SK-N-SH treated with all-trans-retinoic acid at 6 μM for 48 hours (cell line): ENCODE measurements at regions not wholly inside any gene's neighbourhood (a gene's known extent, or its start where the extent isn't known, plus 50 kb on each side); places are given as distances from the start of the nearest gene placed in this dataset.
A peak's percentile ranks its signal among the peaks of the same experiment; 100 is the strongest.
"Not testable (repeated sequence)": the region's sequence is repeated elsewhere in the genome, so short reads cannot be mapped to it uniquely, and the experiment has no call there.

Experiments
- ATAC-seq: fragments of 200-7000 bp; cut with Tn5 transposase; 3 replicates; pipeline ENCODE4 v1.9.1; 2020; ENCODE audit warnings: mild to moderate bottlenecking, moderate library complexity
- BACH2 ChIP-seq: fragments of 250-450 bp; sonication (Bioruptor Pico); IDR thresholded peaks from 2 replicates; pipeline ENCODE4 v1.9.0; 2021; ENCODE audit warnings: mild to moderate bottlenecking, borderline replicate concordance
- CSDC2 ChIP-seq: fragments of 250-450 bp; sonication (Bioruptor Pico); IDR thresholded peaks from 2 replicates; pipeline ENCODE4 v1.5.0; 2020; ENCODE audit warnings: mild to moderate bottlenecking, moderate library complexity
- ESRRG ChIP-seq: fragments of 250-450 bp; sonication (Bioruptor Pico); IDR thresholded peaks from 2 replicates; pipeline ENCODE4 v1.6.1; 2021; ENCODE audit warnings: mild to moderate bottlenecking
- GLIS3 ChIP-seq: fragments of 250-450 bp; sonication (Bioruptor Pico); IDR thresholded peaks from 2 replicates; pipeline ENCODE4 v1.5.0; 2020; ENCODE audit warnings: mild to moderate bottlenecking, moderate library complexity
- OSR1 ChIP-seq: fragments of 250-450 bp; sonication (Bioruptor Pico); IDR thresholded peaks from 2 replicates; pipeline ENCODE4 v1.8.0; 2022; ENCODE audit warnings: moderate library complexity, mild to moderate bottlenecking, inconsistent platforms
- RARB ChIP-seq: fragments of 250-450 bp; sonication (Bioruptor Pico); IDR thresholded peaks from 2 replicates; pipeline ENCODE4 v1.8.0; 2021; ENCODE audit warnings: mild to moderate bottlenecking, moderate library complexity
- SNAI2 ChIP-seq: fragments of 250-450 bp; sonication (Bioruptor Pico); IDR thresholded peaks from 2 replicates; pipeline ENCODE4 v1.5.0; 2020; ENCODE audit warnings: mild to moderate bottlenecking, moderate library complexity
- TCF4 ChIP-seq: fragments of 250-450 bp; sonication (Bioruptor Pico); IDR thresholded peaks from 2 replicates; pipeline ENCODE4 v1.8.0; 2021; ENCODE audit warnings: mild to moderate bottlenecking, moderate library complexity, borderline replicate concordance
- ZFP3 ChIP-seq: fragments of 250-450 bp; sonication (Bioruptor Pico); IDR thresholded peaks from 2 replicates; pipeline ENCODE4 v1.5.0; 2020; ENCODE audit warnings: mild to moderate bottlenecking, moderate library complexity
- ZFP30 ChIP-seq: fragments of 450-650 bp; formaldehyde crosslinking; IDR thresholded peaks from 2 replicates; pipeline ENCODE4 v1.5.0; 2022; ENCODE audit warnings: mild to moderate bottlenecking, moderate library complexity
- ZNF70 ChIP-seq: fragments of 450-650 bp; formaldehyde crosslinking; IDR thresholded peaks from 2 replicates; pipeline ENCODE4 v1.5.0; 2020; ENCODE audit warnings: mild to moderate bottlenecking, moderate library complexity
- ZNF8 ChIP-seq: fragments of 450-650 bp; formaldehyde crosslinking; IDR thresholded peaks from 2 replicates; pipeline ENCODE4 v1.5.0; 2020; ENCODE audit warnings: mild to moderate bottlenecking, moderate library complexity
- TF ChIP-seq, protein P1 (sequence below): fragments of 250-450 bp; sonication (Bioruptor Pico); IDR thresholded peaks from 2 replicates; pipeline ENCODE4 v1.5.0; 2020; ENCODE audit warnings: mild to moderate bottlenecking, moderate library complexity
- TF ChIP-seq, protein P2 (sequence below): fragments of 250-450 bp; sonication (Bioruptor Pico); IDR thresholded peaks from 2 replicates; pipeline ENCODE4 v1.8.0; 2020; ENCODE audit warnings: mild to moderate bottlenecking, moderate library complexity, borderline replicate concordance
- TF ChIP-seq, protein P3 (sequence below): fragments of 250-450 bp; sonication (Bioruptor Pico); IDR thresholded peaks from 2 replicates; pipeline ENCODE4 v1.5.1; 2021; ENCODE audit warnings: mild to moderate bottlenecking, moderate library complexity
- TF ChIP-seq, protein P4 (sequence below): fragments of 250-450 bp; sonication (Bioruptor Pico); IDR thresholded peaks from 2 replicates; pipeline ENCODE4 v1.8.0; 2021; ENCODE audit warnings: low read depth, mild to moderate bottlenecking, moderate library complexity, borderline replicate concordance

DNA sequence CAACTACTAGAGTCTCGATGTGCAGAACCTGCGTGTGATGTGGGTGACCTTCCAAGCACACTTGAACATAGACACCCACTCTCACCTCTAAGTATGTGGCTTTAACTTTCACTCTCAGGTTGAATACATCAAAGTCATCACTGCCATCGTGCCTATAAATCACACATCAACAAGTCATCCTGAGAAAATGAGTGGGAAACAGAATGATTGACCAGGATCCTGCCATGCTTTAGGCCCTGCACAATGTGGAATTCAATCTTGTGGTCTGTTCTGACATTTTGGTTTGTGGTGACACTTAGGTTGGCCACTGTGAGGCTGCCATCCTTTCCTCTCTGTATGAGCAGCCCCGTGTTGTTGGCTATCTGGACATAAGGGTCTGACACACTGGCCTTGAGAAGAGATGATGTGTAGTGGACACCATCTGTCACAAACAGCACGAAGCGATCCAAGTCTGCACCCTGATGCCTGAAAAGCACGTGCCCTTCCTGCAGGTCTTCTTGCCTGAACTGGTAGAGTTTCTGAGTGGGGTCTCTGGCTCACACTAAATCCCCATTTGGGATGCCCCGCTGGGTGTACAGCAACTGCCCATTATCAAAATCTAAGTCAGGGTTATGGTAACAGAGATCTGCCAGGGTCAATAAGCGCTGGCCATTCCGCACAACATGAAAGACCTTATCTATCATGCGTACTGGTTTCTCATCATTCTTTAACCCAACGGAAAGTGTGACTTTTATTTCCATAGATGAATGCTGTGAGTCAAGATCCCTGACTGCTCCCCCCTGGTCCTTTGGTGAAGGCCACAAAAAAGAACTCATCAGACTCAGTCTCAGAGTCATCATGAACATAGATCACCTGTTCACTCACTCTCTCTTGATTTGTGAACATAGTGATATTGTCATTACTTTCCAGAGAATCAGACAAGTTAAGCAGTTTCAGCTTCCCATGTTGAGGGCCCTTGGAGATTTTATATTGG is 116.6 kb downstream of the ESM1 start:
- ATAC-seq: no peak

DNA sequence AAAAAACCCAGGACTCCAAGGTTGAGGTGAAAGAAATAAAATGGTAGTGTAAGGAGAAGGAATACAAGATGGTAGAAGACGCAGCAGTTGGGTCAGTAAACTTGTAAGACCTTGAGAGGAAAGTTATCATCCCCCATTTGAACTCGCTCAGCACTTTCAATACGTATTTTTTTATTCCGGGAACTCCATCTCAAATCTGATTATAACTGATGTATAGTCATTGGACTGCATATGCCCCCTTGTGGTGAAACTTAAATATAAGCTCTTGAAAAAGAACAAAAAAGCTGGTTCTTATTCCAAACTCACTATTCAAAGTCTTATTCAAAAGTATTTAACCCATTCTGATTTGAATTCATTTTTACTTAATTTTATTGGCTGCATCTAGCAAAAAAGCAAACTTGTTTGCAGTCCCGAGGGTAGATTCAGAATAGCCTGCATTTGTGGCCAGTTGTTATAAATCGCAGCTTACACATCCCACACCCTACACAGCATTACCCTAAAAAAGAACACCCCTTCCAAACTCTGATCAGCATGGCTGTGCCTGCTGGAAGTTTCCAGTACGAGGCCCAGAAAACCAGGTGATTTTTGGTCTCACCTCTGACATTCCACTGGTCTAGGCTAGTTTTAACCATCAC is 118.0 kb downstream of the ESM1 start:
- TF ChIP-seq, protein P1, sequence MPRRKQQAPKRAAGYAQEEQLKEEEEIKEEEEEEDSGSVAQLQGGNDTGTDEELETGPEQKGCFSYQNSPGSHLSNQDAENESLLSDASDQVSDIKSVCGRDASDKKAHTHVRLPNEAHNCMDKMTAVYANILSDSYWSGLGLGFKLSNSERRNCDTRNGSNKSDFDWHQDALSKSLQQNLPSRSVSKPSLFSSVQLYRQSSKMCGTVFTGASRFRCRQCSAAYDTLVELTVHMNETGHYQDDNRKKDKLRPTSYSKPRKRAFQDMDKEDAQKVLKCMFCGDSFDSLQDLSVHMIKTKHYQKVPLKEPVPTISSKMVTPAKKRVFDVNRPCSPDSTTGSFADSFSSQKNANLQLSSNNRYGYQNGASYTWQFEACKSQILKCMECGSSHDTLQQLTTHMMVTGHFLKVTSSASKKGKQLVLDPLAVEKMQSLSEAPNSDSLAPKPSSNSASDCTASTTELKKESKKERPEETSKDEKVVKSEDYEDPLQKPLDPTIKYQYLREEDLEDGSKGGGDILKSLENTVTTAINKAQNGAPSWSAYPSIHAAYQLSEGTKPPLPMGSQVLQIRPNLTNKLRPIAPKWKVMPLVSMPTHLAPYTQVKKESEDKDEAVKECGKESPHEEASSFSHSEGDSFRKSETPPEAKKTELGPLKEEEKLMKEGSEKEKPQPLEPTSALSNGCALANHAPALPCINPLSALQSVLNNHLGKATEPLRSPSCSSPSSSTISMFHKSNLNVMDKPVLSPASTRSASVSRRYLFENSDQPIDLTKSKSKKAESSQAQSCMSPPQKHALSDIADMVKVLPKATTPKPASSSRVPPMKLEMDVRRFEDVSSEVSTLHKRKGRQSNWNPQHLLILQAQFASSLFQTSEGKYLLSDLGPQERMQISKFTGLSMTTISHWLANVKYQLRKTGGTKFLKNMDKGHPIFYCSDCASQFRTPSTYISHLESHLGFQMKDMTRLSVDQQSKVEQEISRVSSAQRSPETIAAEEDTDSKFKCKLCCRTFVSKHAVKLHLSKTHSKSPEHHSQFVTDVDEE (CRISPR knock-in tag): no peak
- TF ChIP-seq OSR1 (CRISPR knock-in tag): no peak
- TF ChIP-seq GLIS3 (CRISPR knock-in tag): no peak
- TF ChIP-seq, protein P2, sequence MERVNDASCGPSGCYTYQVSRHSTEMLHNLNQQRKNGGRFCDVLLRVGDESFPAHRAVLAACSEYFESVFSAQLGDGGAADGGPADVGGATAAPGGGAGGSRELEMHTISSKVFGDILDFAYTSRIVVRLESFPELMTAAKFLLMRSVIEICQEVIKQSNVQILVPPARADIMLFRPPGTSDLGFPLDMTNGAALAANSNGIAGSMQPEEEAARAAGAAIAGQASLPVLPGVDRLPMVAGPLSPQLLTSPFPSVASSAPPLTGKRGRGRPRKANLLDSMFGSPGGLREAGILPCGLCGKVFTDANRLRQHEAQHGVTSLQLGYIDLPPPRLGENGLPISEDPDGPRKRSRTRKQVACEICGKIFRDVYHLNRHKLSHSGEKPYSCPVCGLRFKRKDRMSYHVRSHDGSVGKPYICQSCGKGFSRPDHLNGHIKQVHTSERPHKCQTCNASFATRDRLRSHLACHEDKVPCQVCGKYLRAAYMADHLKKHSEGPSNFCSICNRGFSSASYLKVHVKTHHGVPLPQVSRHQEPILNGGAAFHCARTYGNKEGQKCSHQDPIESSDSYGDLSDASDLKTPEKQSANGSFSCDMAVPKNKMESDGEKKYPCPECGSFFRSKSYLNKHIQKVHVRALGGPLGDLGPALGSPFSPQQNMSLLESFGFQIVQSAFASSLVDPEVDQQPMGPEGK (CRISPR knock-in tag): no peak
- no peak for TF ChIP-seq RARB (CRISPR knock-in tag)
- TF ChIP-seq, protein P3, sequence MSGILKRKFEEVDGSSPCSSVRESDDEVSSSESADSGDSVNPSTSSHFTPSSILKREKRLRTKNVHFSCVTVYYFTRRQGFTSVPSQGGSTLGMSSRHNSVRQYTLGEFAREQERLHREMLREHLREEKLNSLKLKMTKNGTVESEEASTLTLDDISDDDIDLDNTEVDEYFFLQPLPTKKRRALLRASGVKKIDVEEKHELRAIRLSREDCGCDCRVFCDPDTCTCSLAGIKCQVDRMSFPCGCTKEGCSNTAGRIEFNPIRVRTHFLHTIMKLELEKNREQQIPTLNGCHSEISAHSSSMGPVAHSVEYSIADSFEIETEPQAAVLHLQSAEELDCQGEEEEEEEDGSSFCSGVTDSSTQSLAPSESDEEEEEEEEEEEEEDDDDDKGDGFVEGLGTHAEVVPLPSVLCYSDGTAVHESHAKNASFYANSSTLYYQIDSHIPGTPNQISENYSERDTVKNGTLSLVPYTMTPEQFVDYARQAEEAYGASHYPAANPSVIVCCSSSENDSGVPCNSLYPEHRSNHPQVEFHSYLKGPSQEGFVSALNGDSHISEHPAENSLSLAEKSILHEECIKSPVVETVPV: no peak
- TF ChIP-seq, protein P4, sequence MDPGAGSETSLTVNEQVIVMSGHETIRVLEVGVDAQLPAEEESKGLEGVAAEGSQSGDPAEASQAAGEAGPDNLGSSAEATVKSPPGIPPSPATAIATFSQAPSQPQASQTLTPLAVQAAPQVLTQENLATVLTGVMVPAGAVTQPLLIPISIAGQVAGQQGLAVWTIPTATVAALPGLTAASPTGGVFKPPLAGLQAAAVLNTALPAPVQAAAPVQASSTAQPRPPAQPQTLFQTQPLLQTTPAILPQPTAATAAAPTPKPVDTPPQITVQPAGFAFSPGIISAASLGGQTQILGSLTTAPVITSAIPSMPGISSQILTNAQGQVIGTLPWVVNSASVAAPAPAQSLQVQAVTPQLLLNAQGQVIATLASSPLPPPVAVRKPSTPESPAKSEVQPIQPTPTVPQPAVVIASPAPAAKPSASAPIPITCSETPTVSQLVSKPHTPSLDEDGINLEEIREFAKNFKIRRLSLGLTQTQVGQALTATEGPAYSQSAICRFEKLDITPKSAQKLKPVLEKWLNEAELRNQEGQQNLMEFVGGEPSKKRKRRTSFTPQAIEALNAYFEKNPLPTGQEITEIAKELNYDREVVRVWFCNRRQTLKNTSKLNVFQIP (CRISPR knock-in tag): no peak
- TF ChIP-seq ZNF70 (CRISPR knock-in tag): no peak
- no peak for TF ChIP-seq ZFP30 (CRISPR knock-in tag)
- TF ChIP-seq ZNF8 (CRISPR knock-in tag): no peak
- peak; percentile 65 for ATAC-seq

More for the DNA sequence above, 116.6 kb downstream of the ESM1 start:
- TF ChIP-seq, protein P2 (CRISPR knock-in tag): no peak
- TF ChIP-seq SNAI2 (no peak), CSDC2 (CRISPR knock-in tag) (no peak), OSR1 (CRISPR knock-in tag) (no peak), ZFP30 (CRISPR knock-in tag) (no peak), ZFP3 (no peak), GLIS3 (CRISPR knock-in tag) (no peak), TCF4 (no peak), ESRRG (no peak), BACH2 (CRISPR knock-in tag) (no peak), RARB (CRISPR knock-in tag) (no peak), ZNF8 (CRISPR knock-in tag) (no peak)
- TF ChIP-seq, protein P3: no peak
- TF ChIP-seq, protein P4 (CRISPR knock-in tag): no peak
- TF ChIP-seq, protein P1 (CRISPR knock-in tag): no peak

DNA sequence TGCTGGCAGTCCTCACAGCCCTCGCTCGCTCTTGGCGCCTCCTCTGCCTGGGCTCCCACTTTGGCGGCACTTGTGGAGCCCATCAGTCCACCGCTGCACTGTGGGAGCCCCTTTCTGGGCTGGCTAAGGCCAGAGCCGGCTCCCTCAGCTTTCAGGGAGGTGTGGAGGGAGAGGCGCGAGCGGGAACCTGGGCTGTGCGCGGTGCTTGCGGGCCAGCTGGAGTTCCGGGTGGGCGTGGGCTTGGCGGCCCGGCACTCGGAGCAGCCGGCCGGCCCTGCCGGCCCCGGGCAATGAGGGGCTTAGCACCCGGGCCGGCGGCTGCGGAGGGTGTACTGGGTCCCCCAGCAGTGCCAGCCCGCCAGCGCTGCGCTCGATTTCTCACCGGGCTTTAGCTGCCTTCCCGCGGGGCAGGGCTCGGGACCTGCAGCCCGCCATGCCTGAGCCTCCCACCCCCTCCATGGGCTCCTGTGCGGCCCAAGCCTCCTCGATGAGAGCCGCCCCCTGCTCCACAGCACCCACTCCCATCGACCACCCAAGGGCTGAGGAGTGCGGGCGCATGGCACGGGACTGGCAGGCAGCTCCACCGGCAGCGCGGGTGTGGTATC is 120.4 kb downstream of the ESM1 start:
- ATAC-seq: not testable (repeated sequence)
